Hepatocyte (in vitro differentiated cells): ENCODE measurements at regions not wholly inside any gene's neighbourhood (a gene's known extent, or its start where the extent isn't known, plus 50 kb on each side); places are given as distances from the start of the nearest gene placed in this dataset.
"Not testable (repeated sequence)": the region's sequence is repeated elsewhere in the genome, so short reads cannot be mapped to it uniquely, and the experiment has no call there.

Source experiments
- DNase-seq: peaks from one replicate; pipeline ENCODE4 v3.0.0-alpha.2; 2016; ENCODE audit warnings: low spot score
- H2AFZ ChIP-seq: fragments of 200-600 bp; sonication (generic); 2 replicates; pipeline ENCODE4 v1.6.0; 2016; ENCODE audit warnings: antibody characterized with exemption, mild to moderate bottlenecking
- H3K27ac ChIP-seq: fragments of 200-600 bp; sonication (generic); 2 replicates; pipeline ENCODE4 v1.5.1; 2016; ENCODE audit warnings: mild to moderate bottlenecking
- H3K27me3 ChIP-seq: fragments of 200-600 bp; sonication (generic); 2 replicates; pipeline ENCODE4 v1.6.1; 2016
- H3K36me3 ChIP-seq: fragments of 200-600 bp; sonication (generic); replicated peaks from 2 replicates; pipeline ENCODE4 v1.5.1; 2016; ENCODE audit warnings: low read depth; ENCODE audit not compliant: insufficient read depth
- H3K4me1 ChIP-seq: fragments of 200-600 bp; sonication (generic); 2 replicates; pipeline ENCODE4 v1.5.1; 2016; ENCODE audit warnings: mild to moderate bottlenecking, moderate library complexity; ENCODE audit not compliant: insufficient read depth
- H3K4me2 ChIP-seq: fragments of 200-600 bp; sonication (generic); 2 replicates; pipeline ENCODE4 v1.6.0; 2016
- H3K4me3 ChIP-seq: fragments of 200-600 bp; sonication (generic); 2 replicates; pipeline ENCODE4 v1.5.1; 2016; ENCODE audit warnings: mild to moderate bottlenecking
- H3K79me2 ChIP-seq: fragments of 200-600 bp; sonication (generic); 2 replicates; pipeline ENCODE4 v1.6.0; 2017; ENCODE audit warnings: mild to moderate bottlenecking
- H3K9me2 ChIP-seq: fragments of 200-600 bp; sonication (generic); replicated peaks from 2 replicates; pipeline ENCODE4 v1.6.0; 2017; ENCODE audit warnings: mild to moderate bottlenecking; ENCODE audit not compliant: insufficient read depth
- H3K9me3 ChIP-seq: fragments of 200-600 bp; sonication (generic); 2 replicates; pipeline ENCODE4 v1.5.1; 2016; ENCODE audit warnings: low read depth, mild to moderate bottlenecking
- H4K20me1 ChIP-seq: fragments of 200-600 bp; sonication (generic); 2 replicates; pipeline ENCODE4 v1.6.0; 2016; ENCODE audit warnings: mild to moderate bottlenecking; ENCODE audit not compliant: insufficient read depth, poor library complexity, severe bottlenecking
- EZH2 ChIP-seq: fragments of 200-600 bp; sonication (generic); IDR thresholded peaks from 2 replicates; pipeline ENCODE4 v1.6.1; 2016; ENCODE audit warnings: antibody characterized with exemption, mild to moderate bottlenecking, borderline replicate concordance
- EZH2phosphoT487 ChIP-seq: fragments of 200-600 bp; sonication (generic); IDR thresholded peaks from one replicate; pipeline ENCODE4 v1.6.1; 2018; ENCODE audit warnings: antibody characterized with exemption, mild to moderate bottlenecking, low read depth, moderate library complexity; ENCODE audit not compliant: unreplicated experiment, severe bottlenecking
- WGBS: methylation state at CpG from one replicate; pipeline ENCODE4 v1.1.6; 2016; ENCODE audit warnings: low lambda C conversion rate; ENCODE audit errors: missing lambda C conversion rate; 5-methylcytosine and 5-hydroxymethylcytosine counted together
- TF ChIP-seq, protein P1 (sequence below): fragments of 200-600 bp; sonication (generic); IDR thresholded peaks from 2 replicates; pipeline ENCODE4 v1.5.1; 2016; ENCODE audit warnings: antibody characterized with exemption, mild to moderate bottlenecking; ENCODE audit not compliant: poor library complexity

GRCh38 chr2:116545286-116546068 is 1269.0 kb upstream of the DDX18 start:
- 54% methylated on average over 3 of the region's 3 CpGs for WGBS
- Histone ChIP-seq H3K27me3 (no peaks in the 10 kb centered on the region), H3K4me1 (no peaks in the 10 kb centered on the region), H4K20me1 (no peaks in the 10 kb centered on the region), H3K4me3 (no peak overlapping the region), H2AFZ (no peak overlapping the region), H3K9me2 (no peaks in the 10 kb centered on the region), H3K79me2 (no peaks in the 10 kb centered on the region), H3K36me3 (no peaks in the 10 kb centered on the region), H3K9me3 (no peaks in the 10 kb centered on the region), H3K4me2 (no peak overlapping the region), H3K27ac (no peak overlapping the region)
- TF ChIP-seq, protein P1, sequence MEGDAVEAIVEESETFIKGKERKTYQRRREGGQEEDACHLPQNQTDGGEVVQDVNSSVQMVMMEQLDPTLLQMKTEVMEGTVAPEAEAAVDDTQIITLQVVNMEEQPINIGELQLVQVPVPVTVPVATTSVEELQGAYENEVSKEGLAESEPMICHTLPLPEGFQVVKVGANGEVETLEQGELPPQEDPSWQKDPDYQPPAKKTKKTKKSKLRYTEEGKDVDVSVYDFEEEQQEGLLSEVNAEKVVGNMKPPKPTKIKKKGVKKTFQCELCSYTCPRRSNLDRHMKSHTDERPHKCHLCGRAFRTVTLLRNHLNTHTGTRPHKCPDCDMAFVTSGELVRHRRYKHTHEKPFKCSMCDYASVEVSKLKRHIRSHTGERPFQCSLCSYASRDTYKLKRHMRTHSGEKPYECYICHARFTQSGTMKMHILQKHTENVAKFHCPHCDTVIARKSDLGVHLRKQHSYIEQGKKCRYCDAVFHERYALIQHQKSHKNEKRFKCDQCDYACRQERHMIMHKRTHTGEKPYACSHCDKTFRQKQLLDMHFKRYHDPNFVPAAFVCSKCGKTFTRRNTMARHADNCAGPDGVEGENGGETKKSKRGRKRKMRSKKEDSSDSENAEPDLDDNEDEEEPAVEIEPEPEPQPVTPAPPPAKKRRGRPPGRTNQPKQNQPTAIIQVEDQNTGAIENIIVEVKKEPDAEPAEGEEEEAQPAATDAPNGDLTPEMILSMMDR, result no peak
- no peak for DNase-seq

- H3K4me2 ChIP-seq, H3K36me3 ChIP-seq, DNase-seq, H3K79me2 ChIP-seq, H3K4me1 ChIP-seq, H3K4me3 ChIP-seq, H3K9me3 ChIP-seq, H3K27ac ChIP-seq, H2AFZ ChIP-seq, H3K27me3 ChIP-seq, H3K9me2 ChIP-seq, H4K20me1 ChIP-seq: not testable (repeated sequence)
- 79% methylated on average over 20 of the region's 20 CpGs for WGBS
These were observed 1261.6 kb upstream of the DDX18 start for GRCh38 chr2:116552738-116553419.

DNA sequence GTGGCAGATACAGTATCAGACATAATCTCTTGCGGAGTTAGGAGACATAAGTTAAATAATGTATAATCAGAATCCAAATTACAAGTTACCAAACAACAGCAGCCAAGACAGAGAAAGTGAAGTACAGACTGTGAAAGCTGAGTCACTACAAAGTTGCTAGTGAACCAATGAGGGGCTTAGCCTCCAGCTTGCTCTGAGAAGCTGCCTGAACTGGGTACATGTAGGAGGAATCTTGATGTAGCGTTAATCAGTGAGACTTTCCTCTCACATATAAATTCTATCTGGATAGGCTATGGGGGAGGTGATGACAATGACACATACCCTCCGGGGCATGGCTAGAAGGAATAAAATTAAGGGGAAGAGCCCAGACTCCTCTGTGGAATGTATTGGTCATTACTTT is 1234.3 kb upstream of the DDX18 start:
- H3K4me2 ChIP-seq, result no peak overlapping the region
- no peak overlapping the region for H3K4me3 ChIP-seq
- H3K79me2 ChIP-seq, result no peaks in the 10 kb centered on the region
- no peak for DNase-seq
- H3K36me3 ChIP-seq, result no peaks in the 10 kb centered on the region
- no peak overlapping the region for H2AFZ ChIP-seq
- H3K4me1 ChIP-seq, result no peaks in the 10 kb centered on the region
- H3K27ac ChIP-seq, result no peak overlapping the region
- no peaks in the 10 kb centered on the region for H3K9me2 ChIP-seq
- 61% methylated on average over 3 of the region's 3 CpGs for WGBS
- no peak for TF ChIP-seq EZH2phosphoT487
- no peak for TF ChIP-seq EZH2
- TF ChIP-seq, protein P1, result no peak
- no peaks in the 10 kb centered on the region for H4K20me1 ChIP-seq
- no peaks in the 10 kb centered on the region for H3K27me3 ChIP-seq
- no peaks in the 10 kb centered on the region for H3K9me3 ChIP-seq

- no peak overlapping the region for H3K4me2 ChIP-seq
- no peaks in the 10 kb centered on the region for H3K27me3 ChIP-seq
- H3K4me3 ChIP-seq, result no peak overlapping the region
- no peaks in the 10 kb centered on the region for H3K9me3 ChIP-seq
- DNase-seq, result no peak
- no peak overlapping the region for H3K27ac ChIP-seq
- H3K9me2 ChIP-seq, result no peaks in the 10 kb centered on the region
- H3K36me3 ChIP-seq, result no peaks in the 10 kb centered on the region
- 82% methylated on average over 2 of the region's 2 CpGs for whole genome bisulfite sequencing
- no peaks in the 10 kb centered on the region for H3K79me2 ChIP-seq
- no peaks in the 10 kb centered on the region for H3K4me1 ChIP-seq
- no peaks in the 10 kb centered on the region for H4K20me1 ChIP-seq
- TF ChIP-seq EZH2phosphoT487, result no peak
- TF ChIP-seq, protein P1, result no peak
- TF ChIP-seq EZH2, result no peak
- H2AFZ ChIP-seq, result no peak overlapping the region
These were observed 1231.6 kb upstream of the DDX18 start for GRCh38 chr2:116582850-116583249.
